CD4-positive, CD25-positive, alpha-beta regulatory T cell (primary cell): ENCODE measurements at regions not wholly inside any gene's neighbourhood (a gene's known extent, or its start where the extent isn't known, plus 50 kb on each side); places are given as distances from the start of the nearest gene placed in this dataset.

Experiments
- ATAC-seq, 2 donors: fragments of 150-1000 bp; cut with Tn5 transposase; one replicate each; pipeline ENCODE4 v1.10.0; 2021; ENCODE audit warnings: low read depth in 2 of 2, moderate number of reproducible peaks in 2 of 2, moderate library complexity in 1 of 2
- DNase-seq, 3 donors: peaks; one replicate each; pipeline versions ENCODE4 v3.0.0 to v3.0.0-alpha.2; 2012 to 2022; ENCODE audit warnings: mixed read lengths in 1 of 3
- H3K27ac ChIP-seq: one replicate; pipeline ENCODE4 v1.7.0; 2013; ENCODE audit warnings: mild to moderate bottlenecking, low read length; ENCODE audit not compliant: insufficient read depth, poor library complexity, severe bottlenecking
- H3K27me3 ChIP-seq: one replicate; pipeline ENCODE4 v1.7.0; 2013; ENCODE audit warnings: low read length; ENCODE audit not compliant: control insufficient read depth, insufficient read depth
- H3K36me3 ChIP-seq: one replicate; pipeline ENCODE4 v1.7.0; 2013; ENCODE audit warnings: mild to moderate bottlenecking, low read length, moderate library complexity; ENCODE audit not compliant: control insufficient read depth, insufficient read depth
- H3K4me1 ChIP-seq: 2 replicates; pipeline ENCODE4 v1.7.0; 2013; ENCODE audit warnings: mild to moderate bottlenecking, low read length; ENCODE audit not compliant: insufficient read depth, control insufficient read depth, poor library complexity, severe bottlenecking
- H3K4me3 ChIP-seq: one replicate; pipeline ENCODE4 v1.7.0; 2013; ENCODE audit warnings: low read depth, mild to moderate bottlenecking, low read length, moderate library complexity
- H3K9me3 ChIP-seq, 2 experiments: 1 replicate in 1 of 2; 2 replicates in 1 of 2; pipeline ENCODE4 v1.7.0; 2013; ENCODE audit warnings: low read length in 2 of 2, mild to moderate bottlenecking in 1 of 2, moderate library complexity in 1 of 2; ENCODE audit not compliant: control insufficient read depth in 2 of 2
- H3K27ac Mint-ChIP-seq, 3 donors: one replicate each; pipeline ENCODE4 v1.8.0; 2020 to 2022; ENCODE audit warnings: mild to moderate bottlenecking in 3 of 3, mixed read lengths in 3 of 3, moderate library complexity in 2 of 3
- H3K27me3 Mint-ChIP-seq: one replicate; pipeline ENCODE4 v1.8.0; 2022; ENCODE audit warnings: mild to moderate bottlenecking, mixed read lengths
- H3K36me3 Mint-ChIP-seq: one replicate; pipeline ENCODE4 v1.8.0; 2020; ENCODE audit warnings: mixed read lengths
- H3K4me1 Mint-ChIP-seq, 4 donors: one replicate each; pipeline ENCODE4 v1.8.0; 2020 to 2022; ENCODE audit warnings: mixed read lengths in 4 of 4, mild to moderate bottlenecking in 1 of 4
- H3K4me3 Mint-ChIP-seq, 4 donors: one replicate each; pipeline ENCODE4 v1.8.0; 2020 to 2022; ENCODE audit warnings: mild to moderate bottlenecking in 4 of 4, mixed read lengths in 4 of 4, moderate library complexity in 3 of 4
- H3K9me3 Mint-ChIP-seq, 7 donors: one replicate each; pipeline ENCODE4 v1.8.0; 2020 to 2022; ENCODE audit warnings: mixed read lengths in 7 of 7, mild to moderate bottlenecking in 3 of 7, moderate library complexity in 2 of 7

GRCh38 chr7:22962775-22963350 is 51.1 kb downstream of the HYCC1 start:
- Histone ChIP-seq H3K36me3 (peaks cover 13% of the 10 kb centered on the region), H3K27me3 (no peaks in the 10 kb centered on the region), H3K4me1 (no peaks in the 10 kb centered on the region), H3K27ac (no peak overlapping the region), H3K9me3 (no peaks in the 10 kb centered on the region), H3K4me3 (no peak overlapping the region)
- no peaks in the 10 kb centered on the region for H3K27me3 Mint-ChIP-seq
- peaks cover 0 to 5% (median 0%) of the 10 kb centered on the region in 4 donors for H3K4me1 Mint-ChIP-seq
- DNase-seq (no peak), ATAC-seq (no peak)
- H3K36me3 Mint-ChIP-seq: peaks cover 22% of the 10 kb centered on the region
- H3K9me3 Mint-ChIP-seq: no peaks in the 10 kb centered on the region
- H3K27ac Mint-ChIP-seq: no peak overlapping the region
- no peak overlapping the region for H3K4me3 Mint-ChIP-seq

- Histone ChIP-seq H3K4me3 (no peak overlapping the region), H3K27me3 (no peaks in the 10 kb centered on the region), H3K27ac (no peak overlapping the region), H3K4me1 (no peaks in the 10 kb centered on the region), H3K36me3 (peaks cover 13% of the 10 kb centered on the region), H3K9me3 (no peaks in the 10 kb centered on the region)
- no peak overlapping the region for H3K4me3 Mint-ChIP-seq
- no peaks in the 10 kb centered on the region for H3K27me3 Mint-ChIP-seq
- H3K4me1 Mint-ChIP-seq: peaks cover 0 to 8% (median 0%) of the 10 kb centered on the region in 4 donors
- DNase-seq (no peak), ATAC-seq (no peak)
- peaks cover 26% of the 10 kb centered on the region for H3K36me3 Mint-ChIP-seq
- H3K27ac Mint-ChIP-seq: no peak overlapping the region
- no peaks in the 10 kb centered on the region for H3K9me3 Mint-ChIP-seq
Observed at GRCh38 chr7:22958742-22959141, 55.2 kb downstream of the HYCC1 start.

GRCh38 chr7:22954251-22954650 is 59.7 kb downstream of the HYCC1 start:
- H3K4me3 Mint-ChIP-seq: no peak overlapping the region
- H3K27ac ChIP-seq: no peak overlapping the region
- H3K36me3 ChIP-seq: peaks cover 8% of the 10 kb centered on the region
- no peaks in the 10 kb centered on the region for H3K9me3 Mint-ChIP-seq
- H3K27me3 Mint-ChIP-seq: no peaks in the 10 kb centered on the region
- H3K4me1 Mint-ChIP-seq: peaks cover 0 to 4% (median 0%) of the 10 kb centered on the region in 4 donors
- H3K36me3 Mint-ChIP-seq: peaks cover 16% of the 10 kb centered on the region
- DNase-seq (no peak), ATAC-seq (no peak)
- H3K27me3 ChIP-seq: no peaks in the 10 kb centered on the region
- no peaks in the 10 kb centered on the region for H3K4me1 ChIP-seq
- no peaks in the 10 kb centered on the region for H3K9me3 ChIP-seq
- no peak overlapping the region for H3K4me3 ChIP-seq
- H3K27ac Mint-ChIP-seq: no peak overlapping the region

- peaks cover 4% of the 10 kb centered on the region for H3K36me3 Mint-ChIP-seq
- ATAC-seq: no peak
- H3K4me3 Mint-ChIP-seq: no peak overlapping the region
- Histone ChIP-seq H3K27me3 (no peaks in the 10 kb centered on the region), H3K4me1 (no peaks in the 10 kb centered on the region), H3K36me3 (no peaks in the 10 kb centered on the region), H3K4me3 (no peak overlapping the region), H3K27ac (no peak overlapping the region), H3K9me3 (no peaks in the 10 kb centered on the region)
- peaks cover 0 to 4% (median 0%) of the 10 kb centered on the region in 4 donors for H3K4me1 Mint-ChIP-seq
- no peaks in the 10 kb centered on the region for H3K9me3 Mint-ChIP-seq
- no peak overlapping the region for H3K27ac Mint-ChIP-seq
- no peaks in the 10 kb centered on the region for H3K27me3 Mint-ChIP-seq
- DNase-seq: no peak
Observed at GRCh38 chr7:22952306-22953015, 61.5 kb downstream of the HYCC1 start.

GRCh38 chr7:22949944-22950343 is 64.0 kb downstream of the HYCC1 start:
- Mint-ChIP-seq H3K4me3 (no peak overlapping the region), H3K27ac (no peak overlapping the region), H3K4me1 (no peaks in the 10 kb centered on the region)

GRCh38 chr7:22949221-22949620 is 64.7 kb downstream of the HYCC1 start:
- Histone ChIP-seq H3K4me1 (no peaks in the 10 kb centered on the region), H3K27ac (no peak overlapping the region), H3K36me3 (peaks cover 7% of the 10 kb centered on the region), H3K27me3 (no peaks in the 10 kb centered on the region), H3K9me3 (no peaks in the 10 kb centered on the region), H3K4me3 (no peak overlapping the region)
- Mint-ChIP-seq H3K9me3 (no peaks in the 10 kb centered on the region), H3K4me3 (no peak overlapping the region), H3K4me1 (no peaks in the 10 kb centered on the region), H3K27me3 (no peaks in the 10 kb centered on the region), H3K36me3 (peaks cover 11% of the 10 kb centered on the region), H3K27ac (no peak overlapping the region)
- ATAC-seq (no peak), DNase-seq (no peak)

More at GRCh38 chr7:22949944-22950343, 64.0 kb downstream of the HYCC1 start:
- Mint-ChIP-seq H3K9me3 (no peaks in the 10 kb centered on the region), H3K27me3 (no peaks in the 10 kb centered on the region), H3K36me3 (peaks cover 11% of the 10 kb centered on the region)
- no peak overlapping the region for H3K27ac ChIP-seq
- H3K4me3 ChIP-seq: no peak overlapping the region
- ATAC-seq: no peak
- DNase-seq: no peak
- no peaks in the 10 kb centered on the region for H3K4me1 ChIP-seq
- no peaks in the 10 kb centered on the region for H3K9me3 ChIP-seq
- H3K27me3 ChIP-seq: no peaks in the 10 kb centered on the region
- H3K36me3 ChIP-seq: peaks cover 4% of the 10 kb centered on the region

- ATAC-seq: no peak
- no peak for DNase-seq
- H3K27me3 Mint-ChIP-seq: no peaks in the 10 kb centered on the region
- Histone ChIP-seq H3K36me3 (peaks cover 7% of the 10 kb centered on the region), H3K27ac (no peak overlapping the region), H3K4me1 (no peaks in the 10 kb centered on the region), H3K4me3 (no peak overlapping the region), H3K27me3 (no peaks in the 10 kb centered on the region), H3K9me3 (no peaks in the 10 kb centered on the region)
- no peaks in the 10 kb centered on the region for H3K4me1 Mint-ChIP-seq
- no peak overlapping the region for H3K4me3 Mint-ChIP-seq
- no peaks in the 10 kb centered on the region for H3K9me3 Mint-ChIP-seq
- no peak overlapping the region for H3K27ac Mint-ChIP-seq
- H3K36me3 Mint-ChIP-seq: peaks cover 11% of the 10 kb centered on the region
Observed at GRCh38 chr7:22948770-22949169, 65.2 kb downstream of the HYCC1 start.

GRCh38 chr7:22945584-22945983 is 68.3 kb downstream of the HYCC1 start:
- H3K27ac Mint-ChIP-seq: no peak overlapping the region
- Histone ChIP-seq H3K36me3 (peaks cover 7% of the 10 kb centered on the region), H3K4me3 (no peak overlapping the region), H3K9me3 (no peaks in the 10 kb centered on the region), H3K27ac (no peak overlapping the region), H3K27me3 (no peaks in the 10 kb centered on the region), H3K4me1 (no peaks in the 10 kb centered on the region)
- no peaks in the 10 kb centered on the region for H3K4me1 Mint-ChIP-seq
- H3K4me3 Mint-ChIP-seq: no peak overlapping the region
- H3K9me3 Mint-ChIP-seq: no peaks in the 10 kb centered on the region
- no peaks in the 10 kb centered on the region for H3K27me3 Mint-ChIP-seq
- H3K36me3 Mint-ChIP-seq: peaks cover 11% of the 10 kb centered on the region
- ATAC-seq (no peak), DNase-seq (no peak)
